ENCODE measurements at regions not wholly inside any gene's neighbourhood (a gene's known extent, or its start where the extent isn't known, plus 50 kb on each side); places are given as distances from the start of the nearest gene placed in this dataset.

DNA sequence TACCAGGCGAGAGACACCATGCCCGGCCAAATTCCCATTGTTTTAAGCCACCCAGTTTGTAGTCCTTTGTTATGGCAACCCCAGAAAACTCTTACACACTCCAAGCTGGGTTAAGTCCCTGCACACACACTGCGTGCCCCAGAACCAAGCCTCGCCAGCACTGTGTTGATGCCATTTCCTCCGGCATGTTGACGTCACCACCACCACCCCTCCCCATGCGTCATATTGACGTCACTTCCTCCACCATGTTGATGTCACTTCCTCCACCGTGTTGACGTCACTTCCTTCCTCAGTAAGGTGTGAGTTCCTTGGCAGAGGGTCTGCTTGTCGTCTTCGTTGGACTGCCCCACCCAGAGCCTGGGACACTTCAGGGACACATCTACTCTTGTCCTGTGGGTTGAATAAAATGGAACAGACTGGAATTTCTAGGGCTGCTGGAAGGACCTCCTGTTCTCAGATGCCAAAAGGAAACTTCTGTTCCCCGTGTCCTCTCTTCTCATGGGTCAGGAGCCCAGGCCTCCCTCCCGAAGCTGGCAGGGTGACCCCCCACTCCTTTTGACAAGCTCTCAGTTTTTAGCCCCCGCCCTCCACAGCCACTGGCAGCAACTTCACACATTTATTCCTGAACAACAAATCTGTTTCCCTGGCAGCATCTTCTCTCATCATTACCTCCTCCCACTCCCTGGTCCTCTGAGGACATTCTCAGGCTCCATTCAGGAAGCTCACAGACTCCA, 643.3 kb downstream of the NPHP4 start:
- peak; percentile 42 for DNase-seq
- no peak overlapping the region for H3K27ac ChIP-seq
- TF ChIP-seq EP300 (IDR thresholded peaks at IDR 0.05): no peak
- TF ChIP-seq, protein P1, sequence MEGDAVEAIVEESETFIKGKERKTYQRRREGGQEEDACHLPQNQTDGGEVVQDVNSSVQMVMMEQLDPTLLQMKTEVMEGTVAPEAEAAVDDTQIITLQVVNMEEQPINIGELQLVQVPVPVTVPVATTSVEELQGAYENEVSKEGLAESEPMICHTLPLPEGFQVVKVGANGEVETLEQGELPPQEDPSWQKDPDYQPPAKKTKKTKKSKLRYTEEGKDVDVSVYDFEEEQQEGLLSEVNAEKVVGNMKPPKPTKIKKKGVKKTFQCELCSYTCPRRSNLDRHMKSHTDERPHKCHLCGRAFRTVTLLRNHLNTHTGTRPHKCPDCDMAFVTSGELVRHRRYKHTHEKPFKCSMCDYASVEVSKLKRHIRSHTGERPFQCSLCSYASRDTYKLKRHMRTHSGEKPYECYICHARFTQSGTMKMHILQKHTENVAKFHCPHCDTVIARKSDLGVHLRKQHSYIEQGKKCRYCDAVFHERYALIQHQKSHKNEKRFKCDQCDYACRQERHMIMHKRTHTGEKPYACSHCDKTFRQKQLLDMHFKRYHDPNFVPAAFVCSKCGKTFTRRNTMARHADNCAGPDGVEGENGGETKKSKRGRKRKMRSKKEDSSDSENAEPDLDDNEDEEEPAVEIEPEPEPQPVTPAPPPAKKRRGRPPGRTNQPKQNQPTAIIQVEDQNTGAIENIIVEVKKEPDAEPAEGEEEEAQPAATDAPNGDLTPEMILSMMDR (IDR thresholded peaks at IDR 0.05): no peak
- no peak for TF ChIP-seq POLR2A (IDR thresholded peaks at IDR 0.05)
- no peak for TF ChIP-seq POLR2AphosphoS5 (IDR thresholded peaks at IDR 0.05)
- no peaks in the 10 kb centered on the region for H3K9me3 ChIP-seq
- H3K27me3 ChIP-seq: no peaks in the 10 kb centered on the region
- 87 to 88% methylated on average over 15 of the region's 15 CpGs for WGBS, 2 donors
- intact Hi-C loops (cut with DNase I): no loop called here
- no peaks in the 10 kb centered on the region for H3K36me3 ChIP-seq
- H3K4me1 ChIP-seq: no peaks in the 10 kb centered on the region
- H3K4me3 ChIP-seq: no peak overlapping the region

DNA sequence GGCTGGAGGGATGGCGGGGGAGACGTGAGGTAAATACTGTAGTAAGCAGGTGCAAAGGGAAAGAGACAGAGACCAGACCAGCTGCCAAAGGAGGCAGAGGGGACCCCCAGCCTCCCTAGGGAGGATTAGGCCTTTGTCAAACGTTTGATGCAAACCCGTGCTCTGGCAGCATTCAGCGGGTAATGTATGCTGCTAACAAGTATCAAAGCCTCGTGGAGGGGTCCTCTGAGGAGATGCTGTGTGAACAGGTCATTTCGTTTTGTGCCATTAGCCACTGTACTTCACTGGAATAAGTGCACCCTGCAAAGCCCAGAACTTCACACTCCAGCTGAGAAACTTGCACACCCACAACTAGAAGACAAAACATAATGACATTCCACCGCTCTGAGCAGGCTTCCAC, 644.5 kb downstream of the NPHP4 start:
- no peak for TF ChIP-seq POLR2A (IDR thresholded peaks at IDR 0.05)
- TF ChIP-seq POLR2AphosphoS5 (IDR thresholded peaks at IDR 0.05): no peak
- TF ChIP-seq, protein P1 (IDR thresholded peaks at IDR 0.05): no peak
- TF ChIP-seq EP300 (IDR thresholded peaks at IDR 0.05): no peak
- Histone ChIP-seq H3K9me3 (no peaks in the 10 kb centered on the region), H3K27me3 (no peaks in the 10 kb centered on the region), H3K4me1 (no peaks in the 10 kb centered on the region), H3K27ac (no peak overlapping the region), H3K4me3 (no peak overlapping the region), H3K36me3 (no peaks in the 10 kb centered on the region)
- 75 to 77% methylated on average over 8 of the region's 8 CpGs for whole genome bisulfite sequencing, 2 donors
- peak; percentile 17 for DNase-seq
- intact Hi-C loops (cut with DNase I): no loop called here

DNA sequence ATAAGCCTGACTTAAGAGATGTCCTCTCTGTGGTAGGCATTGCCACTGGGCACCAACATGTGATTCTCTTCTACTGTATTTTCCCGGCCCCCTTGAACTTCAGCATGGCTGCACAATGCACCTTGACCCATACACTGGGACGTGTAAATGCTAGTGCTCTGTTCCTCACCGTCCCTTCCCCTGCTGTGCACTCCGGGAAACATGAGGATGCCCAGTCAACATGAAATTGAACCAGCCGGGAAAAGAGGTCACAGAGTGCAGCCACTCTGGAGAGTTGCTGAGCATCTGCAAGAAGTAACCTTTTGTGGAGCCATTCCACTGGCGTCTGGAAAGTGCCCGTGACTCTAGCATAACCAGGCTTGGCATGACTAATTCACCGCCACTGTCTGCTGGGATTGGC, 646.7 kb downstream of the NPHP4 start:
- Histone ChIP-seq H3K36me3 (no peaks in the 10 kb centered on the region), H3K27me3 (no peaks in the 10 kb centered on the region), H3K4me3 (no peak overlapping the region), H3K9me3 (no peaks in the 10 kb centered on the region), H3K27ac (no peak overlapping the region), H3K4me1 (no peaks in the 10 kb centered on the region)
- TF ChIP-seq POLR2A (IDR thresholded peaks at IDR 0.05): no peak
- no peak for TF ChIP-seq POLR2AphosphoS5 (IDR thresholded peaks at IDR 0.05)
- no peak for TF ChIP-seq EP300 (IDR thresholded peaks at IDR 0.05)
- TF ChIP-seq, protein P1 (IDR thresholded peaks at IDR 0.05): no peak
- DNase-seq: peak; percentile 53
- WGBS, 2 donors: 81 to 91% methylated on average over 8 of the region's 8 CpGs
- intact Hi-C loops (cut with DNase I): no loop called here

DNA sequence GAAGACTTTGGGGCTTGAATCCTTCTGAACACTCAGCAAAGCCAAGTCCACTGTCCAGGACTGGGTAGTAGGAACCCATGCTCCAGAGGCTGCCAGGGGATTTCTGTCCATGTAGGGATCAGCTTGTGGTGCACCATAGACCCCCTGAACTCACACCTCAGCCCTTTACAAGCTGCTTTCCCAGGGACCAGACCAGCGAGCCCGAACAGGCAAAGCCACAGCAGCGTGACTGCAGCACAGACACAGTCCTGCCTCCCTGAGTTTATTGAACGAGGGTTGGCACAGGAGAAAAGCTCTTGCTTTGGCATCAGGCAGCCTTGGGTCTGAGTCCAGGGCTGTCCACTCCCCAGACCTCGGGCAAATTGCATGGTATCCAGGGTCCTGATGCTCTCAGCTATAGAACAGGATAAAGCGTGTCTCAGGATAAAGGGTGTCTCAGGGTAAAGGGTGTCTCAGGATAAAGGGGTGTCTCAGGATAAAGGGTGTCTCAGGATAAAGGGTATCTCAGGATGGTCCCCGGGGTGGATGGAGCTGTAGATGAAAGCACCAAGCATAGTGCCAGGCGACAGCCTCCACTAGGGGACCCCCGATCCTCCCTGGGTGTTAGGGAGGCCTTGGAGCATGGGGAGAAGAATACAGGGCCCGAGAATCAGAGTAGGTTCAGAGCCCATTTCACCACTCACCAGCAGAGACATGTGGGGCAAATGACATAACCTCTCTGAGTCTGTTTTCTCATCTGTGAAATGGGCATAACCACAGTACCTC, 648.8 kb downstream of the NPHP4 start:
- DNase-seq: peak; percentile 19
- Histone ChIP-seq H3K27ac (no peak overlapping the region), H3K4me3 (no peak overlapping the region), H3K9me3 (no peaks in the 10 kb centered on the region), H3K36me3 (no peaks in the 10 kb centered on the region), H3K4me1 (no peaks in the 10 kb centered on the region), H3K27me3 (no peaks in the 10 kb centered on the region)
- no peak for TF ChIP-seq POLR2A (IDR thresholded peaks at IDR 0.05)
- TF ChIP-seq EP300 (IDR thresholded peaks at IDR 0.05): no peak
- TF ChIP-seq, protein P1 (IDR thresholded peaks at IDR 0.05): no peak
- TF ChIP-seq POLR2AphosphoS5 (IDR thresholded peaks at IDR 0.05): no peak
- WGBS, 2 donors: 73 to 79% methylated on average over 10 of the region's 10 CpGs
- intact Hi-C loops (cut with DNase I): no loop called here
